MCF 10A (cell line): ENCODE measurements at regions not wholly inside any gene's neighbourhood (a gene's known extent, or its start where the extent isn't known, plus 50 kb on each side); places are given as distances from the start of the nearest gene placed in this dataset.

ENCODE experiments used
- BruUV-seq: library from RNA; stranded (reverse); fragments of 400-500 nt; replicated peaks from 2 replicates; lab custom pipeline; 2021; lab: Mats Ljungman, UMichigan
- CTCF ChIA-PET: fragments of 300-600 bp; sonication (Branson Sonifier 250); formaldehyde crosslinking; extraction: SDS; loops from one replicate; lab custom pipeline; 2021; ENCODE audit warnings: antibody characterized with exemption, inconsistent platforms; lab: Yijun Ruan, JAX
- POLR2A ChIA-PET: fragments of 300-600, 350-650 bp; sonication (Branson Sonifier 250); formaldehyde crosslinking; extraction: SDS; loops from one replicate; lab custom pipeline; 2020; ENCODE audit warnings: antibody characterized with exemption, inconsistent platforms; lab: Yijun Ruan, JAX
- DNase-seq: peaks from one replicate; pipeline ENCODE4 v3.0.0-alpha.2; 2018; ENCODE audit not compliant: unreplicated experiment
- H3K27ac Mint-ChIP-seq: one replicate; pipeline ENCODE4 v1.8.0; 2022; ENCODE audit warnings: mild to moderate bottlenecking, low read depth, mixed read lengths; ENCODE audit not compliant: unreplicated experiment
- H3K27me3 Mint-ChIP-seq: one replicate; pipeline ENCODE4 v1.8.0; 2022; ENCODE audit warnings: mixed read lengths; ENCODE audit not compliant: insufficient read depth, unreplicated experiment
- H3K36me3 Mint-ChIP-seq: one replicate; pipeline ENCODE4 v1.8.0; 2022; ENCODE audit warnings: mild to moderate bottlenecking, moderate library complexity, mixed read lengths; ENCODE audit not compliant: insufficient read depth, unreplicated experiment
- H3K4me1 Mint-ChIP-seq: one replicate; pipeline ENCODE4 v1.8.0; 2022; ENCODE audit warnings: mixed read lengths; ENCODE audit not compliant: insufficient read depth, unreplicated experiment
- H3K4me3 Mint-ChIP-seq: one replicate; pipeline ENCODE4 v1.8.0; 2022; ENCODE audit warnings: mild to moderate bottlenecking, moderate library complexity, mixed read lengths; ENCODE audit not compliant: unreplicated experiment
- H3K9me3 Mint-ChIP-seq: one replicate; pipeline ENCODE4 v1.8.0; 2022; ENCODE audit warnings: mixed read lengths; ENCODE audit not compliant: unreplicated experiment
- intact Hi-C: fragments of 100-400 bp; cut with micrococcal nuclease; formaldehyde crosslinking; loops from 2 replicates; pipeline ENCODE4 v1.14.1; 2022
- TF ChIP-seq, protein P1 (sequence below): fragments of 200-600 bp; IDR thresholded peaks from one replicate; pipeline ENCODE4 v1.8.0; 2022; ENCODE audit warnings: antibody characterized with exemption, mild to moderate bottlenecking; ENCODE audit not compliant: unreplicated experiment

DNA sequence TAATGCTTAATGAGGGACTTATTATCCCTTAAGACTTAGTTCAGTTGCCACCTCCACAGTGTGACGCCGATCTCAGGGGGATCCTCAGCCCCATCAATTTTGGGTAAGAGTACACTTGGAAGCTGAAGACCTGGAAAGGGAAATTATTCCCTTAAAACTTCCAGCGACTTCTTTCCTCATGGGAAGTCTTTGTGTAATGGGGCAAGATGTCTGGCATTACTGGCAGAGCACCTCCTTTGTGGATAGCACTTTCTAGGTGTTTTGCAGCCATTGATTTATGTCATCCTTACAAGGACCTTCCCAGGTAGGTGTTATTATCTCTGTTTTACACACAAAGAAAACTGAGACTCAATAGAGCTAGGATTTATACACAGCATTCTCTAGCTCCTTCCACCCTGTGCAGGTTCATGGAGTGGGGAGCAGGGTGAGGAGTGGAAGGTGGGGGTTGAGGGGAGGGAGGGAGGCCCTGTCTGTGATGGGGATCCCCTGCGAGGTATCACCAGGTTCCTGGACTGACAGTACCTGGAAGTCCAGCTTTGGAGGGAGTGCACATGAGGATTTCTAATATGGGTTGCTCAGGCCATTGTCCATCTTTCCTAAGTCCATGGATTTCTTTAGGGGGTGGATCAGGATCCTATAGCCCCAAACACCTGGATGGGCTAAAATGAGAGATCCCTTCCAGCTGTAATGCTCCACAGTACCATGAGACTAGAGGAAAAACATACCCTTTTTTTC, 79.4 kb downstream of the MYCN start:
- Mint-ChIP-seq H3K36me3 (no peaks in the 10 kb centered on the region), H3K4me3 (no peak overlapping the region), H3K27me3 (peaks cover 35% of the 10 kb centered on the region), H3K4me1 (no peaks in the 10 kb centered on the region), H3K27ac (no peak overlapping the region), H3K9me3 (no peaks in the 10 kb centered on the region)
- no TSS peak for BruUV-seq
- ChIA-PET POLR2A (interaction anchor here (0.7 kb wide), 1 partner anchor 28 kb away, joined by 3 read pairs; no protein-coding TSS in a partner anchor), CTCF (interaction anchor here (0.7 kb wide), 2 partner anchors 45 to 226 kb away, joined by 3 read pairs; no protein-coding TSS in a partner anchor)
- intact Hi-C loops = no loop called here
- TF ChIP-seq, protein P1, sequence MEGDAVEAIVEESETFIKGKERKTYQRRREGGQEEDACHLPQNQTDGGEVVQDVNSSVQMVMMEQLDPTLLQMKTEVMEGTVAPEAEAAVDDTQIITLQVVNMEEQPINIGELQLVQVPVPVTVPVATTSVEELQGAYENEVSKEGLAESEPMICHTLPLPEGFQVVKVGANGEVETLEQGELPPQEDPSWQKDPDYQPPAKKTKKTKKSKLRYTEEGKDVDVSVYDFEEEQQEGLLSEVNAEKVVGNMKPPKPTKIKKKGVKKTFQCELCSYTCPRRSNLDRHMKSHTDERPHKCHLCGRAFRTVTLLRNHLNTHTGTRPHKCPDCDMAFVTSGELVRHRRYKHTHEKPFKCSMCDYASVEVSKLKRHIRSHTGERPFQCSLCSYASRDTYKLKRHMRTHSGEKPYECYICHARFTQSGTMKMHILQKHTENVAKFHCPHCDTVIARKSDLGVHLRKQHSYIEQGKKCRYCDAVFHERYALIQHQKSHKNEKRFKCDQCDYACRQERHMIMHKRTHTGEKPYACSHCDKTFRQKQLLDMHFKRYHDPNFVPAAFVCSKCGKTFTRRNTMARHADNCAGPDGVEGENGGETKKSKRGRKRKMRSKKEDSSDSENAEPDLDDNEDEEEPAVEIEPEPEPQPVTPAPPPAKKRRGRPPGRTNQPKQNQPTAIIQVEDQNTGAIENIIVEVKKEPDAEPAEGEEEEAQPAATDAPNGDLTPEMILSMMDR = no peak
- no peak for DNase-seq

DNA sequence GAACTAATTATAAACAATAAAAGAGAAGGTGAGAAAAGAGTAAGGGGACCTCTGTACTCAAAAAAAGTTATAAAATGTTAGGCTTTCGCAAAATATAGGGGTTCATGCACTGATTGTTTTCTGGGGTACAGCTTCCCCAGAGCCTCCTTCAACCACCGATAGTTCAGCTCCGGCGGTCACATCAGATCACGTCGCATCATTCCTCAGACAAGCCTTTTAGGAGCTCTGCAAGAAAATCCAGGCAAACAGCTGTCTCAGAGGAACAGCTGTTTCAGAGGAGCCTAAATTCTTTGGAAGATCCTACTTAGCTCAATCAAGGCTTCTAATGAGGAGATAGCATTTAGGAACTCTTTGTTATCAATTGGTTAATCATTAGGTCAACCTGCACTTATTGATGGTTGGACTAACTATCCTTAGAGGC, 78.7 kb downstream of the MYCN start:
- POLR2A ChIA-PET = no interaction called here
- H3K9me3 Mint-ChIP-seq = no peaks in the 10 kb centered on the region
- TF ChIP-seq, protein P1 = no peak
- H3K27ac Mint-ChIP-seq = no peak overlapping the region
- no TSS peak for BruUV-seq
- CTCF ChIA-PET = interaction anchor here (0.7 kb wide), 1 partner anchor 227 kb away, joined by 3 read pairs; no protein-coding TSS in a partner anchor
- no peaks in the 10 kb centered on the region for H3K36me3 Mint-ChIP-seq
- H3K27me3 Mint-ChIP-seq = peaks cover 30% of the 10 kb centered on the region
- no peak overlapping the region for H3K4me3 Mint-ChIP-seq
- no peaks in the 10 kb centered on the region for H3K4me1 Mint-ChIP-seq
- no peak for DNase-seq
- intact Hi-C loops = no loop called here

DNA sequence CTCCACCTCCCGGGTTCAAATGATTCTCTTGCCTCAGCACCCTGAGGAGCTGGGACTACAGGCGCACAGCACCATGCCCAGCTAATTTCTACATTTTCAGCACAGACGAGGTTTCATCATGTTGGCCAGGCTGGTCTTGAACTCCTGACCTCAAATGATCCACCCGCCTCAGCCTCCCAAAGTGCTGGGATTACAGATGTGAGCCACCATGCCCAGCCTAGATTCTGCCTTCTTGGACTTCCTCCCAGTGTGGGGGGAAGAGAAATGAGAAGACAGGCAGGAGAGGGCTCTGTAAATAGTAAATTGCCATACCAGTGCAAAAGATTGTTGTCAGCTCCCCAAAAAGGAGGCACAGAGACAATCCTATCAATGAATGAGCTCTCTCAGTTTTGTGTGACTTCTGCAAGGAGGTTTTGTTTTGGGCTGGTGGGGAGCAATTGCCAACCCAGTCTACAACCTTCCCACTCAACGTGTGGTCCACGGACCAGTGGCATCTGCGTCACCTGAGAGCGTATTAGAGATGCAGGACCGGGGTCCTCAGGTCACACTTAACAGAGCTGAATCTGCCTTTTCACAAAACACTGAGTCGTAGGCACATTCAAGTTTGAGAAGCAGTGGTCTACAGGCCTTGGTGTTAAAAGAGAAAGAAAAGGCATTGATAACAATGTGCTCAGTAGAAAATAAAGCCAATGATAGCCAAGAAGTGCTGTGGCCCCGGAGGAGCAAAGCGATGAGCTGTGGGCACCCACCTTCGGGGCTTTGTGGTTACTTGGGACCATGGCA, 78.1 kb downstream of the MYCN start:
- no peak for DNase-seq
- Mint-ChIP-seq H3K4me3 (no peak overlapping the region), H3K36me3 (no peaks in the 10 kb centered on the region), H3K27me3 (peaks cover 35% of the 10 kb centered on the region), H3K27ac (no peak overlapping the region), H3K4me1 (no peaks in the 10 kb centered on the region), H3K9me3 (no peaks in the 10 kb centered on the region)
- TF ChIP-seq, protein P1 = no peak
- intact Hi-C loops = no loop called here
- POLR2A ChIA-PET = no interaction called here
- BruUV-seq = no TSS peak
- CTCF ChIA-PET = interaction anchor here (0.5 kb wide), 1 partner anchor 865 kb away, joined by 3 read pairs; no protein-coding TSS in a partner anchor

DNA sequence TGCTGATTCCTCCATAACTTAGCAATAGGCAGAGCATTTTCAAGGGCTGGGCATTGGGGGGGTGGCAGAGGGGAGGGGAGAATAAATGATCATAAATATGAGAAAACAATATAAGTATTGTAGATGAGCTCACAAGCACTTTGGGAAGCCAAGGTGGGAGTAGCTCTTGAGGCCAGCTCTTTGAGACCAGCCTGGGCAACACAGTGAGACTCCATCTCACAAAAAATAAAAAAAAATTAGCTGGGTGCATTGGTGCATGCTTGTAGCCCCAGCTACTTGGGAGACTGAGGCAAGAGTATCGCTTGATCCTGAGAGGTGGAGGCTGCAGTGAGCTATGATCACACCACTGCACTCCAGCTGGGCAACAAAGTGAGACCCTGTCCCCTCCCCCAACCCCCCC, 75.9 kb downstream of the MYCN start:
- Mint-ChIP-seq H3K27me3 (peaks cover 29% of the 10 kb centered on the region), H3K36me3 (no peaks in the 10 kb centered on the region), H3K9me3 (no peaks in the 10 kb centered on the region), H3K4me3 (no peak overlapping the region), H3K27ac (no peak overlapping the region), H3K4me1 (no peaks in the 10 kb centered on the region)
- no TSS peak for BruUV-seq
- ChIA-PET POLR2A (interaction anchor here (0.6 kb wide), 1 partner anchor 16 kb away, joined by 3 read pairs; no protein-coding TSS in a partner anchor), CTCF (no interaction called here)
- intact Hi-C loops = no loop called here
- no peak for DNase-seq
- TF ChIP-seq, protein P1 = no peak
